H1 (cell line): ENCODE measurements at regions not wholly inside any gene's neighbourhood (a gene's known extent, or its start where the extent isn't known, plus 50 kb on each side); places are given as distances from the start of the nearest gene placed in this dataset.

Source experiments
- HDAC6 ChIP-seq: IDR thresholded peaks from one replicate; pipeline ENCODE4 v1.7.1; 2012; ENCODE audit warnings: low read depth, mild to moderate bottlenecking, inconsistent platforms, low read length, moderate library complexity
- JUND ChIP-seq: IDR thresholded peaks from 2 replicates; pipeline ENCODE4 v1.6.1; 2011; ENCODE audit warnings: mild to moderate bottlenecking, improper control_type of control experiment, low read length
- RFX5 ChIP-seq: IDR thresholded peaks from 2 replicates; pipeline ENCODE4 v1.6.1; 2011; ENCODE audit warnings: low read depth, low read length, improper control_type of control experiment, borderline replicate concordance
- TF ChIP-seq, protein P1 (sequence below), 3 experiments: IDR thresholded peaks; 1 replicate in 2 of 3; 2 replicates in 1 of 3; pipeline versions ENCODE4 v1.5.1 to v1.6.1; 2011; ENCODE audit warnings: low read length in 3 of 3, mild to moderate bottlenecking in 3 of 3, inconsistent platforms in 2 of 3, low read depth in 1 of 3, moderate library complexity in 1 of 3; ENCODE audit not compliant: insufficient read depth in 1 of 3; ENCODE audit errors: control extremely low read depth in 1 of 3

DNA sequence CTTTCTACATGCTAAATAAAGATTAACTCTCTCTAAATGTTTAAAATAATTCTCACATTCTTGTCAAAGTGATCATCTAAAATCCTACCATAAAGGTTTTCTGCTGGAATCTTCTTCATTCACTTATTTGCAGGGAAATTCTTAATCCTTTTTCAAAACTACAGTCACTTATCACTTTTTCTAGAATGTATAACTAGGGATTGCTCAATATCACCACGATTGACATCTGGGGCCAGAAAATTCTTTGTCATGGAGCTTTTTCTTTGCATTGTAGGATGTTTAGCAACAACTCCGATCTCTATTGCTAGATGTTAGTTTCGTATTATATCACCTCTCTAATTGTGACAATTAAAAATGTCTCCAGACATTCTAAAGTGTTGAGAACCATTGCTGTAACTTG is 344.9 kb upstream of the PIK3R1 start:
- no peak for TF ChIP-seq RFX5
- TF ChIP-seq, protein P1, sequence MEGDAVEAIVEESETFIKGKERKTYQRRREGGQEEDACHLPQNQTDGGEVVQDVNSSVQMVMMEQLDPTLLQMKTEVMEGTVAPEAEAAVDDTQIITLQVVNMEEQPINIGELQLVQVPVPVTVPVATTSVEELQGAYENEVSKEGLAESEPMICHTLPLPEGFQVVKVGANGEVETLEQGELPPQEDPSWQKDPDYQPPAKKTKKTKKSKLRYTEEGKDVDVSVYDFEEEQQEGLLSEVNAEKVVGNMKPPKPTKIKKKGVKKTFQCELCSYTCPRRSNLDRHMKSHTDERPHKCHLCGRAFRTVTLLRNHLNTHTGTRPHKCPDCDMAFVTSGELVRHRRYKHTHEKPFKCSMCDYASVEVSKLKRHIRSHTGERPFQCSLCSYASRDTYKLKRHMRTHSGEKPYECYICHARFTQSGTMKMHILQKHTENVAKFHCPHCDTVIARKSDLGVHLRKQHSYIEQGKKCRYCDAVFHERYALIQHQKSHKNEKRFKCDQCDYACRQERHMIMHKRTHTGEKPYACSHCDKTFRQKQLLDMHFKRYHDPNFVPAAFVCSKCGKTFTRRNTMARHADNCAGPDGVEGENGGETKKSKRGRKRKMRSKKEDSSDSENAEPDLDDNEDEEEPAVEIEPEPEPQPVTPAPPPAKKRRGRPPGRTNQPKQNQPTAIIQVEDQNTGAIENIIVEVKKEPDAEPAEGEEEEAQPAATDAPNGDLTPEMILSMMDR (IDR thresholded peaks at IDR 0.05; ENCODE audit: control extremely low read depth in 1 of 3, insufficient read depth in 1 of 3, low read depth in 1 of 3, low read length in 3 of 3): no peak
- TF ChIP-seq HDAC6: no peak
- no peak for TF ChIP-seq JUND
